ENCODE measurements at regions not wholly inside any gene's neighbourhood (a gene's known extent, or its start where the extent isn't known, plus 50 kb on each side); places are given as distances from the start of the nearest gene placed in this dataset.

GRCh38 chr13:107192289-107192688, 624.4 kb upstream of the ARGLU1 start:
- no peak for TF ChIP-seq EZH2phosphoT487 (IDR thresholded peaks at IDR 0.05; ENCODE audit: borderline replicate concordance)
- TF ChIP-seq CTCF (conservative IDR thresholded peaks at IDR 0.05; ENCODE audit: low read length): no peak
